Mucosa of gallbladder (tissue), 1 donor: ENCODE measurements at regions not wholly inside any gene's neighbourhood (a gene's known extent, or its start where the extent isn't known, plus 50 kb on each side); places are given as distances from the start of the nearest gene placed in this dataset.

Experiments
- DNase-seq: peaks from one replicate; pipeline ENCODE4 v3.0.0-alpha.2; 2020; ENCODE audit warnings: low spot score
- donor health status: DM: no; HTN: no; CAD: no.

DNA sequence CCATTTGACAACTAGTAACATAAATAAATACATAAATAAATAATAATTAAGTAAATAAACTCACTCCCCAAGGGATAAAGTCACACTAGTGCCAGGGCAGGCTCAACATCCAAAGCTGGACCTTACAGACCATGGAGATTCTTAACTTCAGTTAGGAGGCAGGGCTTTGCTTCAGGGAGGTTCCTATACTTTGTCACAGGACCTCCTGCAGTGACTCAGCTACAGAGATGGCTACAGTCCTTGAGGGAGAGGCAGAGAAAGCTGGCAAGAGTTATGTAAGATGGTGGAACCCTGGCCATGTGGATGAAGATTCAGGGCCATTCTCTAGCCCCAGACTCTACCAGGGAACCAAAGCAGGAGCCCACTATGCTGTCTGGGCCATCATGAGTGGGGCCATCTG, 74.1 kb upstream of the CADM1 start:
- no peak for DNase-seq

DNA sequence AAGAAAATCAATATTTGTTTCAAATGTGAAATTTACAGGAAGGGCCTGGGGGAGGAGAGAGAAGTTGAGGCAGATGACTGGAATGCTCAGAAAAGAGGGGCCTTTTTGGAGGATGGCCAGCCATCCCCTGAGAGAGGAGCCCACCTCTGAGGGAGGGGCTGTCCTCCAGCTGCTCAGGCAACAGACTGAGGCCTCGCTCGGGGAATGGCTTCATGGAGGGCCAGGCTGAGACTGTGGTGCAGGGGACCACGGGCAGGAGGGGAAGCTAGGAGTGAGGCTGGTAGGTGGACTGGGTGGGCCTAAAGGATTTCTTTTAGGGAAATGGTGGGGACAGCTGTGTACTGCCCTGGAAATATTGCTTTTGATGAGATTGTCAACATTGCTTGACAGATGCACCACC, 73.5 kb upstream of the CADM1 start:
- DNase-seq = no peak

DNA sequence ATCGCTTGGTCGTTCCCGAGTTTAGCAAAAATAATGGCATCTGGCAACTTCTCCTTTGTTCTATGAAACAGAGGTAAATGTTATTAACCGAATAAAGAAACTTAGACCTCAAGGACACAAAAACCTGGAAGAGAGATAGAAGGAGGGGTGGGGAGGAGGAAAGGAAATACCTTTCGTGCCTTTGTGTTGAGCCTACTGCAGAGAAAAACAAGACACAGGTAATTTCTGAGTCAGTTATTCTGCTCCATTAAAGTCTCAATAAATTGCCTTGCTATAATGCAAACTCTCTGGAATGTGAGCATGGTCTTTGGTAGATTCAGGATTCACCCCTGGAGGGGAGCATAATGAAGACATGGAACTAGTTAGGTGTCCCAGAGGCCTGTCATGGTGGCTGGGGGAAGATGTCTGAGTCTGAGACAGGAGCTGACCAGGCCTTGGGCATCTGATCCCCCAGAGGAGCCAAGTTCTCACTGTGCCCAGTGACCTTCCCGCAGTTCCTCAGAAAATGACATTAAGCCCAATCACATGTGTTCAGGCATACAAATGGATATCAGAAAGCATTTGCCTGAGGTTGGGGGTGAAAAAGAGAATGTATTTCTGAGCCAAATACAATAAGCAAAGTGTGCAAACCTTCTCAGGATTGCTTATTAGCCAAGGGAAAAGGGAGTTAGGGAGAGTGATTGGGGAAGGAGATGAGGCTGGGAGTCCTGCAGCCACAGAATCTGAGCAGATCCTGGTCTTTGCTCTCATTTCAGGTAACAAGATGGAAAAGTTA, 72.6 kb upstream of the CADM1 start:
- DNase-seq = no peak

DNA sequence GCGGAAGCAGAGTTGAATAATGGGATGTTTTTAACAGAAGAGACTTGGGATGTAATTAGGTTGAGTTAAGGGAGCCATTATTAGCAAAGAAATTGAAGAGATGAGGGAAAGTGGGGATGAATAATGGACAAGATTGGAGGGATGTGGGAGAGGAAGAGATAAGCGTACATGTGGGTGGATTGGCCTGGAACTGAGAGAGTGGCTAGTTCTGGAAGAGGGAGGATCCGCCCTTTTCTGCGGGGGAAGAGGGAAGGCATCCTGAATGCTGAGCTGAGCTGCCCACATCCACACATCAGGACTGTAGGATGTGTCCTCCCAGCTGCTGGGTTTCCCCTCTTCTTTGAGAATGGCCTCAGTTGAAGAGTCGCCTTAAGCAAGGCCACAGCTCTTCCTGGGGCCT, 68.3 kb upstream of the CADM1 start:
- DNase-seq = no peak

DNA sequence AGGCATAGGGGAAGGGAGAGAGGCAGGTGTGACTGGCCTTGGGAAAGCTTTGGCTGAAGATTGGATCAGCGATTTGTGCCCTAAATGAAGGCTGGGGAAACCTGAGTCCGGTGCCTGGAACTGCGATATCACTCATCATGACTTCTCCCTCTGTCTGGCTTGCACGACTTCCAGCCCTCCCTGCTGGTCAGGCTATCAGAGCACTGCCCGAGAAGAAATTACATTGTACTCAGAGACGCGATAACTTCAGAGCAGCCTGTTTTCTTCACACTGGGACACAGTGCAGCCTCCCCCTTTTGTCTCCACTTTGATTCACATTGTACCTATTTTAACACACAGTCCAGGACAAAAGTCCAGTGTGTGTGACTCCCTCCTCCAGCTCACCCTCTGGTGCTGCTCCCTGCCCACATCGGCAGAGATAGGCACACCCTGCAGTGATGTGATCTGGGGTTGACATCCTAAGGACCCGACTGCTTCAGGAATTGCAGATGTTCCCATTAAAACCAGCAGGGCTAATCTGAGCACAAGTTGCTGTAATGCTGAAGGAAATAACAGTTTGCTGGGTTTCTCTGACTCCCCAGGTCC, 62.1 kb upstream of the CADM1 start:
- no peak for DNase-seq

DNA sequence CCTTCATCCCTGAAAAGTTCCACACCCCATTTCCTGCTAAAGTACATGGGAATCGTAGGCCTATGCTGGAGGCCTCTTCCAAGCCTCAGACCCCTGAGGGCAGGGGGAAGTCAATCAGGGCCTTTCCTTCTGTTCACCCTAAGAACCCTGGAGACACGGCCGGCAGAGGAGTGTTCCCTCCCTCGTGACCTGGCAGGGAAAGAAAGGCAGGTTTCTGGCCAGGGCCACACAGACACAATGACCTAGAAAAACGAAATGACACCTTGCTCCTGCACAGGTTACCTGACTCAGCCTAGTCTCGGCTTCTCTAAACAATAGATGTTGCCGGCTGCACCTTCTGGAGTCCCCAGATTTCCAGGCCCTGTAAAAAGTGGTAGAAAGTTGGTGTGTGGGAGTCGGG, 60.6 kb upstream of the CADM1 start:
- no peak for DNase-seq

DNA sequence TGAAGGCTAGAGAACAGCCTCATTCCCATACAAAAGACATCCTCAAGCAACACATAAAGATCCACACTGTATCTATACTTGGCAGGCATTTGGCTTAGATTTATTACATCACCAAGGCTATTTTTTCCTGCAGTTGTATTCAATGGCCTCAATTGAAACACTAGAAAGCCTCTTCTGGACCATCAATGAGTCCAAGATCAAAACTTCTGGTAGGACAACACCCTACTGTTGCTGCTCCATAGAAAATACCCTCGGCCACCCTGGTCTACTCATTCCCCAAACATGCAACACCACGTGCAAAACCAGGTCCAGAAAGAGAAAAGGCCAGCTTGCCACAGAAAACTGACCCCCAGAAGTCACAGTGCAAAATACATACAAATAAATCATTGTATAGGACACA, 56.9 kb upstream of the CADM1 start:
- DNase-seq = no peak

DNA sequence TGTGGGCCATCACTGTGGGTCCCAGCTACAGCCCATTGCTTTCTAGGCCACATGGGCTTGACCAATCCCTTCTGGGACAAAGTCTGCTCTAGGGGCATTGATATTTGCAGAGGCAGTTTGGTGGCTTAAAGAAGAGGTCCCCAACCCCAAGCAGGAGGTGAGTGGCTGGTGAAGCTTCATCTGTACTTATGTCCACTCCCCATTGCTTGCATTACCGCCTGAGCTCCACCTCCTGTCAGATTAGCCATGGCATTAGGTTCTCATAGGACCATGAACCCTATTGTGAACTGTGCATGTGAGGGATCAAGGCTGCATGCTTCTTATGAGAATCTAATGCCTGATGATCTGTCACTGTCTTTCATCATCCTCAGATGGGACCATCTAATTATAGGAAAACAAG, 54.4 kb upstream of the CADM1 start:
- DNase-seq = no peak

GRCh38 chr11:115557681-115558080, 53.5 kb upstream of the CADM1 start:
- no peak for DNase-seq

DNA sequence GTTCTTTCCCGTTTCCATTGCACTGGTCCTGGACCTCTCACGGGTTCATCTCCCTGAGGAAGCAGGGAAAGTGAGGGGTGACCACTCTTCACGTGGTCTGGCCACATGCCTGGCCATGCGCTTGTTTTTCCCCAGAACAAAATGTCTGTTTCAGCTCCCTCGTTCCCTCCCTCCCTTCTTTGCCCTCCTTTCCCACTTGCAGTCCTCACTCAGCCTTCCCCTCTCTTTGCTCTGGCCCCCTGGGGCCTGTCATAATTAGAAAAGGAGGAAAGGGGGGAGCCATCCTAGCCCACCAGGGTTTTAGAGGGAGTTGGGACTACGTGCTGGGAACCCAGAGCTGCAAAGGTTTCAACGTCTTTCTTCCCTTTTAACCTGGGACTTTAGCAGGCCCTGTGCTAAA, 52.8 kb upstream of the CADM1 start:
- no peak for DNase-seq

DNA sequence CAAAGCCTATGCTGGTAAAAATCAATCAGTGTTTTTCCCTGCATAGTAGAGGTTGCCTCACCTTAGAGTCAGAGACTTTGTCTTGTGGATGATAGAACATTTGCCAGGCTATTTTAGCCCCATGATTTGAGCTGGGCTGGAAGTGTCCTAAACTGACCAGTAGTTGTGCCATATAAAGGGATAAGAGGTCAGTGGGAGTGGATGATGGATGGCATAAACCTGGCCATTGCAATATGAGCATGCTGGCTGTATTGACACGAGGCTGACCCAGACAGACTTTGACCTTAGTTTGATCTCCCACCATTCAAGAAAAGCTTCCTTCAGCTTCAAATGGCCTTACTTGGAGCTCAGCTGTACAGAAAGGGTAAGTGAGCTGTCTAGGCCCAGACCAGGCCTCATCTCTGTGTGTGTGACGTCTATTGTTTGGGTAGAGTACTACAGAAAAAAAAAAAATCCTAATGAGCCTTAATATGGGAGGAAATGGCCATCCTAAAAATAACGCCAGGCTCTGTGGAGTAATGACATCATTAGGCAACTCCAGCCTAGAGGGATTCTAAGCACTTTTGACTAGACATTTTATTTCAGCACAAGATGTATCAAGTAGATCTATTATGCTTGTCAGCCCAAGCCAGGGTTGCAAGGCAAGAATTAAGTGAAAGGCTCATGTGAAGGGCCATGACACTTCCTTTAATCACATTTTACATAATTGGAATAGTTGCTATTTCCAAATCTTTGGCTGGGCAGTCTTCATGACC, 51.3 kb upstream of the CADM1 start:
- DNase-seq = no peak
